ENCODE measurements at regions not wholly inside any gene's neighbourhood (a gene's known extent, or its start where the extent isn't known, plus 50 kb on each side); places are given as distances from the start of the nearest gene placed in this dataset.

- Histone ChIP-seq H3K4me3 (replicated peaks; ENCODE audit: insufficient read depth, low read length) (no peak overlapping the region), H3K27ac (replicated peaks) (no peak overlapping the region), H3K27me3 (ENCODE audit: insufficient read depth, poor library complexity, severe bottlenecking) (no peaks in the 10 kb centered on the region)
- DNase-seq (ENCODE audit: low read depth in 1 of 2, low spot score in 1 of 2), result no peak
- TF ChIP-seq REST (IDR thresholded peaks at IDR 0.05; ENCODE audit: insufficient replicate concordance, low read depth) (no peak), POLR2AphosphoS5 (IDR thresholded peaks at IDR 0.05; ENCODE audit: low read depth) (no peak), CTCF (IDR thresholded peaks at IDR 0.05; ENCODE audit: insufficient read depth, low read length) (no peak), GABPA (IDR thresholded peaks at IDR 0.05; ENCODE audit: low read depth) (no peak), SPI1 (IDR thresholded peaks at IDR 0.05; ENCODE audit: borderline replicate concordance, low read depth) (no peak)
Observed at GRCh38 chr6:165894171-165894825, 231.3 kb upstream of the PDE10A start.

GRCh38 chr6:165893431-165893830 is 230.4 kb upstream of the PDE10A start:
- no peak for DNase-seq (ENCODE audit: low read depth in 1 of 2, low spot score in 1 of 2)
- TF ChIP-seq POLR2AphosphoS5 (IDR thresholded peaks at IDR 0.05; ENCODE audit: low read depth) (no peak), REST (IDR thresholded peaks at IDR 0.05; ENCODE audit: insufficient replicate concordance, low read depth) (no peak), SPI1 (IDR thresholded peaks at IDR 0.05; ENCODE audit: borderline replicate concordance, low read depth) (no peak), CTCF (IDR thresholded peaks at IDR 0.05; ENCODE audit: insufficient read depth, low read length) (no peak), GABPA (IDR thresholded peaks at IDR 0.05; ENCODE audit: low read depth) (no peak)
- Histone ChIP-seq H3K27me3 (ENCODE audit: insufficient read depth, poor library complexity, severe bottlenecking) (no peaks in the 10 kb centered on the region), H3K4me3 (replicated peaks; ENCODE audit: insufficient read depth, low read length) (no peak overlapping the region), H3K27ac (replicated peaks) (no peak overlapping the region)

GRCh38 chr6:165891320-165891719 is 228.3 kb upstream of the PDE10A start:
- TF ChIP-seq REST (IDR thresholded peaks at IDR 0.05; ENCODE audit: insufficient replicate concordance, low read depth) (no peak), POLR2AphosphoS5 (IDR thresholded peaks at IDR 0.05; ENCODE audit: low read depth) (no peak), SPI1 (IDR thresholded peaks at IDR 0.05; ENCODE audit: borderline replicate concordance, low read depth) (no peak), CTCF (IDR thresholded peaks at IDR 0.05; ENCODE audit: insufficient read depth, low read length) (no peak), GABPA (IDR thresholded peaks at IDR 0.05; ENCODE audit: low read depth) (no peak)
- no peak for DNase-seq (ENCODE audit: low read depth in 1 of 2, low spot score in 1 of 2)
- Histone ChIP-seq H3K4me3 (replicated peaks; ENCODE audit: insufficient read depth, low read length) (no peak overlapping the region), H3K27ac (replicated peaks) (no peak overlapping the region), H3K27me3 (ENCODE audit: insufficient read depth, poor library complexity, severe bottlenecking) (no peaks in the 10 kb centered on the region)

Measured in HL-60 (cell line).